Suppressor macrophage treated with lipopolysaccharide for 4 hours (primary cell): ENCODE measurements at regions not wholly inside any gene's neighbourhood (a gene's known extent, or its start where the extent isn't known, plus 50 kb on each side); places are given as distances from the start of the nearest gene placed in this dataset.

Experiments
- DNase-seq: peaks from one replicate; pipeline ENCODE4 v3.0.0-alpha.2; 2020

GRCh38 chr14:54175298-54175942 lies 218.8 kb upstream of the BMP4 start:
- peak; percentile 76 for DNase-seq

DNA sequence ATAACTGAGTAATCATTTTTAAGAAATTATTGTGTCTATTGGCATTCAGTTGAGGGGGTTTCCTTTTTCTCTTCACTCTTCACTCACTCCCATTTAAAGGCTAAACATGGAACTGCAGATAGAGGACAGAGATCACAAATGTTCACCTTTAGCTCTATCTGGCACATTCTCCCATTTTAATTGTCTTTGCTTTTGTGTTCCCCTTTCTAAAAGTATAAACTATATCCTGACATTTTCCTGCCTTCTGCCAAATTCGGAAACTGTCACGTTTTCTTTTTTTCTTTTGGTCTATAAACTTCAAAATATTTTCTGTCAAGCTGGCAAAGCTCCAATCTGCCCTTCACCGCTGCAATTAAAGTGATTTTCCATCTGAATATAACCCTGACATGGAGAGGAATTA lies 219.8 kb upstream of the CDKN3 start:
- DNase-seq = no peak

DNA sequence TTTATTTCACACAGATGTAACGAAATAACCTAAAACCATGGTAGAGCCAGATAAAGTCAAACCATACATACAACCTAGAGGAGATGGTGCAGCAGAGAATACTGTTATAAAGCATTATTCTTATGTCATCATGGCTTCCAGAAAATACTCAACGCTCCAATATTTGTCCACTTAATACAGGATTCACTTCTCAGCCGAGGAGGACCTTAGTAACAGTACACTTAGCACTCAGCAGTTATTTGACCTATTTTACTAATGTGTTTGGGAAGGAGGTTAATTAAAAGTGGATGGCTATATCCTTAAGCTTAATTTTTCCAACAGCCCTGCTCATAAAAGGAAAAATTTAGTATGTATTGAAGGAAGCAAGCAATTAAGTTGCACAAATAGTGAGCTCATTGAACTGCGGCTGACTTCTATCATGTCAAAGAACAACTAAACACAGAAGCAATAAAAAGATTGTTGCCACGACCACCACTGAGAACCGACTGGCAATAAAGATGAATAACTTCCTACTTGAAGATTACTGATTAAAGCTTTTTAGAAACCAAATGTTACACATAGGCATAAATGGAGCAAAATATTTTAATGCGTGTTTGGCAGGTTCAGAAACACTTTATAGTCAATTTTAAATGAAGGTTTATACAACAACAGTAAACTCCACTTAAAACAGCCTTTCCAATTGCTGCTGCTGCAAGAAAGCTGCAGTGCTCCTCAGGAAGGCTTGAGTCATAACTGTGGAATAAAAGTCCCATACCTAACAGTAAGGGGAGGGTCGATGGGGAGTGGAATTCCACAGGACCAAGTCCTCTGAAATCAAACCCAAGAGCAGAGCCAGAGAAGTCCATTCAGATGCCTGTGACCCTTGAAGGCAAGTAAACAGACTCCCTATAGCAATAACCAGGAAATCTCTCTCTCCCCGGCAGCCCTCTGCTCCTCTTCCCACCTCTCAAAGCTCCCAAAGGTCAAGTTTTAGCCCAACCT lies 218.9 kb upstream of the CDKN3 start:
- no peak for DNase-seq

DNA sequence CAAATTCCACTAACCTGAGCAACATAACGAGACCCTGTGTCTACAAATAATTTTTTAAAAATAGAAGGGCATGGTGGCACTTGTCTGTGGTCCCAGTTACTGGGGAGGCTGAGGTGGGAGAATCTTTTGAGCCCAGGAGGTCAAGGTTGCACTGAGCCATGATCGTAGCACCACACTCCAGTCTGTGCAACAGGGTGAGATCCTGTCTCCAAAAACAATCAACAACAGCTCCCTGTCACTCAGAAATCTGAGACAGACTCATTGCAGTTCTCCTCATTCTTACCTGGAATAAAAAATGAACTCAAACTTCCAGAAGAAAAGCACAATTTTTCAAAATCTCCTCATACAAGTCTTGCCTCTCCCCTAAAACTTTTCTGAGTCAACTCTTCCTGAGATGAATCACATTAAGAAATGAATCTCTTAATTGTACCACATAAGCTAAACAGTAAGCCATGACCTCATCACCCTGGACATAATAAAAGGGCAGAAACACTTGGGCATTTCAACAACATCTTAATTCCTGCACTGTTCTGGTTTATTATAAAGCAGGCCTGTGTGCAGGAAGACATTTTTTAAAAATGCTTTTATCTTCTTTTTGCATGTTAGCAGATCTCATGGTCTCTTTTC lies 214.3 kb upstream of the CDKN3 start:
- DNase-seq = no peak

GRCh38 chr14:54186821-54187763 lies 209.7 kb upstream of the CDKN3 start:
- no peak for DNase-seq

DNA sequence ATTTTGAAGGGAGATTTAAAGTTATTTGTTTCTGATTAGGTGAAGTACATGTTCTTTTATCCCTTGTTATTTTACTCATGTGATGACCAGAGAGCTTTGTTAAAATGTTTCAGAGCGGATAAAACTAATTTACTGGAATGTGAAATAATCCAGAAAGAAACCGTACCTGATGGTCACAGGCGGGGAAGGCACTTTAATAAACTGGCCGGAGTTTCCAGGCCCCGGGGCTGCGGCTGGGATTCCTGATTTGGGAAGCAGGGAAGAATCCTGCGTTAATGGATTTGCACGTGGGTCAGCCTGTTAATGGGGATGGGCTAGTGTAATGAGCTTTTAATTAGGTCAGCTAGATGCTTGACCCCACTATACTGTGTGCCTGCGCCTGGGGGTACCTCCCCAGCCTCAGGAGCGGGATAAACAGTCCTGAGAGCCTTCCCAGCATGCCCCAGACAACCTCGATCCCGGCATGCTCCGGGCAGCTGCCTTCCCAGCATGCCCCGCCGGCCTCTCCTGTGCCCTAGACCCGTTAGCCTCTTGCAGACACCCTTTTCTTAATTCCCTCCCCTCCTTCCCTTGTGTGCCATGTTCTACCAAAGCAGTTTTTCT lies 208.6 kb upstream of the CDKN3 start:
- no peak for DNase-seq

DNA sequence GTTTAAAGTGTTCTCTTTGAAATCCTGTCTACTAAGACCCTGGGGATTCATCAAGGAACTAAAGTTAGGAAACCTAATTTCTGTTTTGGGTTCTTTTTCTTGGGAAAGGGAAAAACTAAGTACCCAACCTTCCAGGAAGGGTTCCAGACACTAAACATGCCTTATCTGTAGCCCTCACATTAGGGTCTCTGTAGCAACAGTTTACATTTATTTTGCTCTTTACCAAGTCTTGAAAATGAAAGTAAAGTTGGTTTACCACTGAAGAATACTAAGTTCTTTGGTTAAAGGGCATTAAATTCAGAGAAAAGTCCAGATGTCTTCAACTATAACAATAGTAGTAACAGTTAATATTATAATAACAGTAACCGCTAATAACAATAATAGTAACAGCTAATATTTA lies 207.5 kb upstream of the CDKN3 start:
- no peak for DNase-seq

DNA sequence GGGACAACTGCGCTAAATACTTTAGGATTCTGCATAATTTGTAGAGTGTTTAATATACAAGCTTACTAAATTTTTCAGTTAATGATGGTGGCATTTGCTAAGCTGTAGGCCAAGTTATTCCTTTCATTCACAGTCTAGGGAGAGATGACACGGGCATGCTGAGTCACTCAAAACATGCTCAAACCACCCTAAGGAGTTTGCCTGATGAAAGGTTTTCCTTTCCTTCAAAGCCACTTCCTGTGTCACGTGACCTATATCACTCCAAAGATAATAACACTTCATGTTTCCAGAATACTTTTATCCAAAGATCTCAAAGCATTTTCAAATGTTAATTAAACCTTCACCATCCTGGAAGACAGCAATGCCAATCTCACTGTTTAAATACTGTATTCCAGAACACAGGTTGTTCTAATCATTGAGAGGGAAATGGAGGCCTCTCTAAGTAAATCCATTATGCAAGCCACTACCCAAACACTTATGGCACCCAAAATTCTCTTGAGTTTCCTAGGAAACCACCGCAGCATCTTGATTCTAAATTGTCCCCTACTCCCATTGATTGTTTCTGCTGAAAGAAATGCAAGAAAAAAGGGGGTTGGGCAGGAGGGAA lies 207.0 kb upstream of the CDKN3 start:
- DNase-seq = no peak

- no peak for DNase-seq
Measured at GRCh38 chr14:54191846-54192245, 205.0 kb upstream of the CDKN3 start.

DNA sequence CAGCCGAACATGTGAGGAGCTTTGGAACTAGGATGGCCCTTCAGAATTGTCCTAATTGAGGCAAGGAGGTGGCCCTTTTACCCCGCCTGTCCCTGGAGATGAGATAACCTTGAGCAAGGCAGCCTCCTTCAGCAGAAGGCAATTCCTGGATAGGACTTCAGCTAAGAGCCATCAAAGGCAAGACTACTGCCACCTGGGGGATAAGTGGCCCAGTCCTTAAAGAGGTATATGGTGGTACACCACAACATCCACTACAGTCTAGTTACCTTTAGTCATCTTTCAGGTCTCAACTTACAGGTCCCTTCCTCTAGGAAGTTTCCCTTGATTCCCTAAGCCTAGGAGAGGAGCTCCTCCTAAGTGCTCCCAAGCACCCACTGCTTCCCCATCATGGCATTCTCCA lies 204.2 kb upstream of the CDKN3 start:
- no peak for DNase-seq

DNA sequence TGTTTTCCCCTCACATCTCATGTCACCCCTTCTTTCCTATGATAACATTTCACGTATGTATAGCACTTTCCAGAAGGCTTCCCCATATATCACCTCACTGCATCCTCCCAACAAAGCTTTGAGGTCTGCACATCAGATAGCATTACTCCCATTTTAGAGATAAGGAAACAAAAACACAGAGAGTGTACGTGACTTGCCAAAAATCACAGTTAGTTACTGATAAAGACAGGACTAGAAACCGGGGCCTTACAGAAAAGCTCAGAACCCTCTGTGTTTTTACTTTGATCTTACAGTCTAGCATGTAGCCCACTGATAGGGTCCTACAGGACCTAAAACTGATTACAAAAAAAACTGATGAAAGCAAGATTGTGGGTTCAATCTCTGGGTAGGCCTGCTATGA lies 202.9 kb upstream of the CDKN3 start:
- no peak for DNase-seq

DNA sequence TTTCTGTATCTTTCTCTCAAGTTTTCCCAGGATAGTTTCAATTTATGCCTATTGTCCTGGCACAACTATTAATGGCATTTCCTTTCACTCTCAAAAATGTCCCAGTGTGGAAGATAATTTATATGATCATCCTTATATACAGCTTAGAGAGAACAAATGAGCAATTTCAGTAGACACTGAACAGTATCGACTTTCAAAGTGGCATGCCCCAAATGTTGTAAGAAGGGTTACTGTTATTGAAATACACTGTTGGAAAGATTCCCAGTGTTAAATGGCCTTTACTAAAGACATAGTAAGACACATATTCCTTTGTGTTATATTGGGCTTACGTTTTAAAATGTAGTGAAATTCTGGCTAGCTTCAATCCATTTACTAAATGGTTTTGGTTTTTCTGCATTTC lies 202.3 kb upstream of the CDKN3 start:
- no peak for DNase-seq

GRCh38 chr14:54197369-54197768 lies 199.4 kb upstream of the CDKN3 start:
- DNase-seq = no peak

DNA sequence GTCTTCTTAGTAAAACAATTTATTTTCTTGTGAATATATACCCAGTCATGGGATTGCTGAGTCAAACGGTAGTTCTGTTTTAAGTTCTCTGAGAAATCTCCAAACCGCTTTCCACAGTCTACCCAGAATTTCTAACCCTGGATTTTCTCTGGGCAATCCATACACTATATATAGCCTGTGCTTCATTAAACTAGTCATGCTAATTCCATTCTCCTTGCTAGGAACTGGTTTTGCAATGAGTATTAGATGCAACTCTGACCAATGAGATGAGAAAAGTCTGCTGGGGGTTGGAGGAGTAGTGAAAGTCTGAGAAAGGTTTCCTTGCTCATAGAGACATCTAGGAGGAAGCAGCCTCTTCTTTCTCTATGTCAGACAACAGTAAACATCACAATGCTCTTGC lies 196.1 kb upstream of the CDKN3 start:
- no peak for DNase-seq

GRCh38 chr14:54202288-54202687 lies 194.5 kb upstream of the CDKN3 start:
- no peak for DNase-seq

DNA sequence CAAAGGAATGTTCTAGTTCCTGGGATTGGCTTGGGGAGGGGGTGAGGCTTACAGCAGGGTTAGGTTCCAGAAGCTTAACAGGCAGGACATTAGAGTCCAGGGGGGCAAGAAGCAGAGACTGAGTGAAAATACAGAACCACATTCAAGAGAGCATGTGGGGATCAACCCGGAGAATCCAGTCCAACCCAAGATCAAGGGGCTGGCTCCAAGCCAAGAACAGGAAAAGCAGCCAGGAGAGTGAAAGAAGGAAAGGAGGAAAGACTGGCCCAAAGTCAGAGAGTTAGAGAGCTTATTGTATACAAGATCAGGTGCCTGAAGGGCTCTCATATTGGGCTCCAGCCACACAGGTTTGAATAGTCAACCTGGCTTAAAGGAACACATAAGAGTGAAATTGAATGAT lies 190.3 kb upstream of the CDKN3 start:
- DNase-seq = no peak

GRCh38 chr14:54207075-54207474 lies 189.7 kb upstream of the CDKN3 start:
- no peak for DNase-seq

GRCh38 chr14:54207476-54208462 lies 189.0 kb upstream of the CDKN3 start:
- DNase-seq = no peak

DNA sequence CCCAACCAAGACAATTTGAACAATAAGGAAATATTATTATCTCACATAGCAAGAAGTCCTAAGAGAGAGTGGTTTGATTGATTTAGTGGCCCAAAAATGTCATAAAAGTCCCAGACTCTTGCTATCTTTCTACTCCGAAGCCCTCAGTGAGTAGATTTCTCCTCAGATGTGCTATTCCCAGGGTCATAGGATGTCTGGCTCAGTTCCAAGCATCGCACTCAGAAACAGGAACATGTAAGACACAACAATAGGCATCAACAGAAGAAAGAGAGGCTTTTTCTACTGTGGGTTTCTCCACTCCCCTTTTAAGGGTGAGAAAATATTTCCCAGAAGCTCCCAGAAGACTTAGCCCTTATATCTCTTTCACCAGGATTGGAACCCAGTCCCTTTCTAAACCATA lies 188.1 kb upstream of the CDKN3 start:
- DNase-seq = no peak

DNA sequence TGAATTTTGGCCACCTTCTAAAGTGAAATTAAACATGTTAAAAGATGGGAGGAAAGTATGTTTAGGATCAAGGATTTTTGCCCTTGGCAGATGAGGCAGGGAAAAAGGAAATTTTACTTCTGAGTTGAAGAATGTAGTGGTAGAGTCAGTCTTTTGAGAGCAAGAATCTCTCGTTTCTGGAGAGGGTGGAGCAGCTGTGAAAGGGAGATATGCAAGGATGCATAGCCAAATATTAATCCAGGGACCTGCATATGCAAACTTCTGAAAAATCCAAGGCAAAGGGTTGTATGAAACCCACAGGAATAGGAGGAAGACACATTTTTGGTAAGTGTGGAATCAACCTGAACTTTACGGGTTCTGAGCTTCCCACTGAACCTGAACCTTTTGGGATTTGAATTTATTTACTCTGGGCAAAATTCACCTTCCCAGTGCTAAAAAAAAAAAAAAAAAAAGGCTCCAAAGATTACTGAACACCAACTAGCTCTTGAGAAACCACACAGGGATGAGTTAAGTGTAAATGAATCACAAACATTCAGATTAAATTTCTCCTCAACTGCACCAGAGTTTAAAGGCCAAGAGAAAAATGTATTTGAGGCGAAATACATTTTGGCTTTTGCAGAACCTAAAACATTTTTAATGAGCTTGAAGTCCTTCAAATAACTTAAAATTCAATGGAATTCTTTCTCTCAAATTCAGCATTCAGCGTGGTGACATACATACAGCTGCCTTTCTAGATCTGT lies 187.1 kb upstream of the CDKN3 start:
- DNase-seq = no peak
